Upper lobe of left lung (tissue), 6 donors: ENCODE measurements at regions not wholly inside any gene's neighbourhood (a gene's known extent, or its start where the extent isn't known, plus 50 kb on each side); places are given as distances from the start of the nearest gene placed in this dataset.

Experiments
- ATAC-seq, 2 donors: fragments of 200-7000 bp; cut with Tn5 transposase; one replicate each; pipeline ENCODE4 v1.9.1; 2022; ENCODE audit warnings: mild to moderate bottlenecking in 2 of 2, moderate library complexity in 2 of 2; ENCODE audit not compliant: low FRiP score in 2 of 2
- DNase-seq, 2 donors: peaks; one replicate each; pipeline ENCODE4 v3.0.0-alpha.2; 2019 to 2020
- H3K27ac ChIP-seq, 4 donors: fragments of 200-600 bp; sonication (generic); one replicate each; pipeline ENCODE4 v1.5.1; 2016 to 2019
- H3K27me3 ChIP-seq, 4 donors: fragments of 200-600 bp; sonication (generic); one replicate each; pipeline ENCODE4 v1.5.1; 2017 to 2019
- H3K36me3 ChIP-seq, 4 donors: fragments of 200-600 bp; sonication (generic); one replicate each; pipeline ENCODE4 v1.5.1; 2016 to 2019
- H3K4me1 ChIP-seq, 4 donors: fragments of 200-600 bp; sonication (generic); one replicate each; pipeline ENCODE4 v1.5.1; 2018 to 2019
- H3K4me3 ChIP-seq, 4 donors: fragments of 200-600 bp; sonication (generic); one replicate each; pipeline ENCODE4 v1.5.1; 2017 to 2019; ENCODE audit warnings: mild to moderate bottlenecking in 2 of 4, moderate library complexity in 1 of 4
- H3K9me3 ChIP-seq, 4 donors: fragments of 200-600 bp; sonication (generic); one replicate each; pipeline ENCODE4 v1.5.1; 2018 to 2019
- EP300 ChIP-seq, 4 donors: sonication (generic); formaldehyde crosslinking; IDR thresholded peaks; one replicate each; pipeline ENCODE4 v1.5.1; 2017; ENCODE audit warnings: antibody characterized with exemption in 4 of 4, control low read depth in 2 of 4
- POLR2A ChIP-seq, 4 donors: fragments of 450-650 bp; IDR thresholded peaks; one replicate each; pipeline ENCODE4 v1.5.1; 2016 to 2017; ENCODE audit warnings: antibody characterized with exemption in 4 of 4, mild to moderate bottlenecking in 2 of 4
- POLR2AphosphoS5 ChIP-seq, 2 donors: sonication (generic); formaldehyde crosslinking; IDR thresholded peaks; one replicate each; pipeline ENCODE4 v1.5.1; 2017; ENCODE audit warnings: antibody characterized with exemption in 2 of 2
- WGBS, 2 donors: methylation state at CpG; one replicate each; pipeline ENCODE4 v1.1.5; 2017 to 2018; 5-methylcytosine and 5-hydroxymethylcytosine counted together
- TF ChIP-seq, protein P1 (sequence below), 6 experiments: fragments of 450-650 bp in 4 of 6; fragments of 200-600 bp in 2 of 6; sonication (generic) in 2 of 6; IDR thresholded peaks; one replicate each; pipeline ENCODE4 v1.5.1; 2016 to 2019; ENCODE audit warnings: antibody characterized with exemption in 6 of 6
- donor health status: DM: no; HTN: no; CAD: no; lungs with moderate emphysema.
- donor health status: DM: no; HTN: yes; CAD: no; lungs with severe emphysema.

DNA sequence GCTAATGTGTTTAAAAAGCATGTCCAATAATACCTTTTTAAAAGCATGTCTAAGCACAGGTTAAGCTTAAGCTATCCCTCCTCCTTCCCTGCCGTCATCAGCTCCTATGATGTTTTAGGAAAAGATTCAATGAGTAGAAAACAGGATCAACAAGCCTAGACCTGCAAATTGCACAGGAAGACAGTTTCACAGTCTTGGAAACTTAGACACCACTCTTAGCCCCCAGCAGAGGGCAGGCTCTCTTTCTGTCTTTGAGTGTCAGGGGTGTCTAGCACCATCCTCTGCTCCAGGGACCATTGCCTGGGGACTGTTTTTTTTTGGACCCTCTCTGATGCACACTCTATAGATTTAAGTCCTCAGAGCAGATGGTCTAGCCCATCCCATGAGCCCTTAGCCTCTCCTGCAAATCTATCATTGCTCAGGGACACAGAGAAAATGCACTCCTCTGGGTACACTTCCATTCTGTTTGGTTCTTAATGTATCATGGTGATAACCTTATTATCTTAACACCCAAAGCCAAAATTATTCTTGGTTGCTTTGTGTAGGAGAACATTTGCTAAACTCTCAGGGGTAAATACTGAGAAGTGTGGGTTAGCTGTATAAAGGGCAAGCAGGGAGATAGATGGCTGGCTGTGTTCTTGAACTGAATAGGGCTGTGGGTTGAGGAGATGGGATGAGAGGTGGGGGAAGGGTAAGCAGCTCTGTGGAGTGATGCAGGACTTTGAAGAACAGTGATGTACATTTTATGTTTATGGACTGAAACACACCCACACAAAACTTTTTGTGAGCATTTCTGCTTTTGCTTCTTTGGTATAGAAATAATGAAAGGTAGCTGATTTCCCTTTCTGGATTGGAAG lies 259.9 kb upstream of the DDHD1 start:
- Histone ChIP-seq H3K36me3 (no peaks in the 10 kb centered on the region), H3K9me3 (peaks cover 0 to under 1% (median 0%) of the 10 kb centered on the region in 4 donors), H3K27ac (no peak overlapping the region), H3K27me3 (no peaks in the 10 kb centered on the region), H3K4me1 (no peaks in the 10 kb centered on the region), H3K4me3 (no peak overlapping the region)
- ATAC-seq (no peak), DNase-seq (no peak)
- 87 to 100% methylated on average over 1 of the region's 1 CpG for WGBS, 2 donors
- TF ChIP-seq POLR2A (IDR thresholded peaks at IDR 0.05) (no peak), EP300 (IDR thresholded peaks at IDR 0.05) (no peak)
- TF ChIP-seq, protein P1, sequence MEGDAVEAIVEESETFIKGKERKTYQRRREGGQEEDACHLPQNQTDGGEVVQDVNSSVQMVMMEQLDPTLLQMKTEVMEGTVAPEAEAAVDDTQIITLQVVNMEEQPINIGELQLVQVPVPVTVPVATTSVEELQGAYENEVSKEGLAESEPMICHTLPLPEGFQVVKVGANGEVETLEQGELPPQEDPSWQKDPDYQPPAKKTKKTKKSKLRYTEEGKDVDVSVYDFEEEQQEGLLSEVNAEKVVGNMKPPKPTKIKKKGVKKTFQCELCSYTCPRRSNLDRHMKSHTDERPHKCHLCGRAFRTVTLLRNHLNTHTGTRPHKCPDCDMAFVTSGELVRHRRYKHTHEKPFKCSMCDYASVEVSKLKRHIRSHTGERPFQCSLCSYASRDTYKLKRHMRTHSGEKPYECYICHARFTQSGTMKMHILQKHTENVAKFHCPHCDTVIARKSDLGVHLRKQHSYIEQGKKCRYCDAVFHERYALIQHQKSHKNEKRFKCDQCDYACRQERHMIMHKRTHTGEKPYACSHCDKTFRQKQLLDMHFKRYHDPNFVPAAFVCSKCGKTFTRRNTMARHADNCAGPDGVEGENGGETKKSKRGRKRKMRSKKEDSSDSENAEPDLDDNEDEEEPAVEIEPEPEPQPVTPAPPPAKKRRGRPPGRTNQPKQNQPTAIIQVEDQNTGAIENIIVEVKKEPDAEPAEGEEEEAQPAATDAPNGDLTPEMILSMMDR (IDR thresholded peaks at IDR 0.05), result peak in 2 of 6 experiments; percentile 11 to 14

DNA sequence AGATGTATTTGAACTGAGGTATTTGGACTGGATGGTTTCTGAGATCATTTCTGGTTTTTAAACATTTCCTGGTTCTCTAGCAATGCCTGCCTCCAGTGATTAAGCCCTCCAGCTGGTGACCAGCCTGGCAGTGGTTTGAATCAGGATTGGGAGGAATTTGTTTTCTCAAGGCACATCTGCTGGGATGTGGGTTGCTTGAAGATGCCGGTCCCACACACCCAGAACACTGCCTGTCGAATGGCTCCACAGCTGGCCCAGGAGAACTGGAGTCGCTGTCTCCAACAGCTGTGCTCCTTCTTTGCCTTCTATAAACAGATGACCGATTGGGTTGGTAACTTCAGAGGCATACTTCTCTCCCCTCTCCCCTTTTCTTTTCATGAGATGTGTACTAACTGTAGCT lies 258.0 kb upstream of the DDHD1 start:
- no peak for DNase-seq
- ATAC-seq, result no peak

DNA sequence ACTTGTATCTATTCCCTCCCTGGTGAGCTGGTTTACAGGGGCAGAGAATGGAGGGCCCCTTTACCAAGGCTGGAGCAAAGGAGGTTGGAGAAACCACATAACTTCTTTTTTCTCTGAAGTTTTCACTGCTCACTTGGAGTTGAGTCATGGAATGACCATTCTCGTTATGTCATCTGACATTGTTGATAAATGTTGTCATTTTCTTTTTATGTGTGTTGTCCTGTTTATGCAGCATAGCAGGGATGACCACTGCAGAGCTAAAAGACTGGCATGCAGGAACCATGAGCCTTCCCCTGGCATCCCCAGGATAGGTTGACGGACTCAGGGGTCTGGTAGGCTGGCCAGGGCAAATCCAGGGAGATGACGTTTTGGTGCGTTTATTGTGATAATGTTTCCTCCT lies 256.8 kb upstream of the DDHD1 start:
- DNase-seq (no peak), ATAC-seq (no peak)
- no peaks in the 10 kb centered on the region for H3K27me3 ChIP-seq
- 68 to 88% methylated on average over 4 of the region's 4 CpGs for WGBS, 2 donors
- no peaks in the 10 kb centered on the region for H3K9me3 ChIP-seq
- no peak overlapping the region for H3K27ac ChIP-seq
- no peak for TF ChIP-seq POLR2A (IDR thresholded peaks at IDR 0.05)
- H3K36me3 ChIP-seq, result no peaks in the 10 kb centered on the region
- no peak overlapping the region for H3K4me3 ChIP-seq
- H3K4me1 ChIP-seq, result no peaks in the 10 kb centered on the region

More for the DNA sequence above, 258.0 kb upstream of the DDHD1 start:
- no peak for TF ChIP-seq POLR2A (IDR thresholded peaks at IDR 0.05)
- TF ChIP-seq, protein P1 (IDR thresholded peaks at IDR 0.05), result no peak
- no peak for TF ChIP-seq POLR2AphosphoS5 (IDR thresholded peaks at IDR 0.05)
- TF ChIP-seq EP300 (IDR thresholded peaks at IDR 0.05), result no peak
- no peaks in the 10 kb centered on the region for H3K36me3 ChIP-seq
- 77 to 87% methylated on average over 2 to 4 of the region's 4 CpGs for WGBS, 2 donors
- no peaks in the 10 kb centered on the region for H3K9me3 ChIP-seq
- no peaks in the 10 kb centered on the region for H3K27me3 ChIP-seq
- H3K4me1 ChIP-seq, result no peaks in the 10 kb centered on the region
- H3K27ac ChIP-seq, result no peak overlapping the region
- no peak overlapping the region for H3K4me3 ChIP-seq

DNA sequence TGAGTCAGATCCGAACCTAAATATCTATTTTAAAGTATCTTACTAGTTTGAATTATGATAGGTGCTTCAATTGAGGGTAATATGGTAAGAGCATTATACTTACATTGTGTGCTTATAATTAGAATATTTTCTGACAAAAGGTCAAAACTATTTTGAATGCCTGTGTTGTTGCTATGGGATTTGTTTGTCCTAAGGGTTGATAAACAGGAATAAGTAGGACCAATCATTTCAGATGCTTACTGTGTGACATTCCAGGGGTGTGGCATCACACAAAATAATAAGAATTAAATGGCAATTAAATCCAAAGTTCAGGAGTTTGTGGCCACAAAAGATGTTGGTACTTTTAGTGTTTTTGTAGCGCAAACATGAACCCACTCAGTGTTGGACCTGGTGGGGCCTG lies 256.2 kb upstream of the DDHD1 start:
- no peaks in the 10 kb centered on the region for H3K36me3 ChIP-seq
- DNase-seq (no peak), ATAC-seq (no peak)
- no peak for TF ChIP-seq POLR2AphosphoS5 (IDR thresholded peaks at IDR 0.05)
- TF ChIP-seq, protein P1 (IDR thresholded peaks at IDR 0.05), result no peak
- H3K4me3 ChIP-seq, result no peak overlapping the region
- H3K27ac ChIP-seq, result no peak overlapping the region
- no peaks in the 10 kb centered on the region for H3K27me3 ChIP-seq
- WGBS, 2 donors, result 83 to 90% methylated on average over 2 of the region's 2 CpGs
- no peaks in the 10 kb centered on the region for H3K4me1 ChIP-seq
- no peaks in the 10 kb centered on the region for H3K9me3 ChIP-seq

DNA sequence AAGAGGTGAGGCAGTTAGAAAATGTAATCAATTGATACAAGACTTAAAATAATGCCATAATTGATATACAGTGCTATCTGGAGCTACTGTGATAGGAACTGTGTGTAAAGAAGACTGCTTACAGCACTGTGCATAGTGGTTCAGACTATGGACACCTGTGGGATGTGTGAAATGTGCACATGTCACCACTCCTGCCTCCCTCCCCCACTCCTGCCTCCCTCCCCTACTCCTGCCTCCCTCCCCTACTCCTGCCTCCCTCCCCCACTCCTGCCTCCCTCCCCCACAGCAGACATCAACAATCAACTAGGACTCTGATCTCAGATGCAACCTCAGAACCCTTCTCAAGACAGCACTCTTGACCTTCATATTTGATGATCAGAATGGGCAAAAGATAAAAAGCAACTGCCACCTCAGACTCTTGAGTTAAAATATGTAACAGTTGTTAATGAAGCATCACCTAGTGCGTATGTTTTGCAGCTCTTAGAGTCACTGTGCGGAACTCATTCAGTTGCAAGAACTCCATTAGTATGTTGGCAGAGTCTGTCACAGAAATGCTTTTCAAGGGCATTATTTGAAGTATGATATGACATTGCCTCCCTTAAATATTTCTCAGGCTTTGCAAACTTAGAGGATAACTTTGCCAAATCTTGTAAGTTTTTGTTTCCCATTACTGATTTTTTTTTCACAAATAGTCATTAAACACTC lies 255.2 kb upstream of the DDHD1 start:
- WGBS, 2 donors, result 84 to 94% methylated on average over 2 of the region's 2 CpGs
- Histone ChIP-seq H3K27ac (no peak overlapping the region), H3K4me3 (no peak overlapping the region), H3K9me3 (no peaks in the 10 kb centered on the region), H3K27me3 (no peaks in the 10 kb centered on the region), H3K36me3 (no peaks in the 10 kb centered on the region), H3K4me1 (no peaks in the 10 kb centered on the region)
- no peak for ATAC-seq
- no peak for DNase-seq
- TF ChIP-seq POLR2AphosphoS5 (IDR thresholded peaks at IDR 0.05) (no peak), POLR2A (IDR thresholded peaks at IDR 0.05) (no peak), EP300 (IDR thresholded peaks at IDR 0.05) (no peak)
- TF ChIP-seq, protein P1 (IDR thresholded peaks at IDR 0.05), result no peak
